CD14-positive monocyte (primary cell): ENCODE measurements at regions not wholly inside any gene's neighbourhood (a gene's known extent, or its start where the extent isn't known, plus 50 kb on each side); places are given as distances from the start of the nearest gene placed in this dataset.

Experiments
- DNase-seq, 3 donors: peaks; one replicate each; pipeline ENCODE4 v3.0.0-alpha.2; 2011 to 2022
- H2AFZ ChIP-seq: 2 replicates; pipeline ENCODE4 v1.6.0; 2012; ENCODE audit warnings: mild to moderate bottlenecking, low read depth, low read length, inconsistent platforms; ENCODE audit not compliant: insufficient read depth, poor library complexity, severe bottlenecking
- H3K27ac ChIP-seq, 2 donors: 1 replicate in 1 of 2; 2 replicates in 1 of 2; pipeline ENCODE4 v1.5.1; 2012 to 2013; ENCODE audit warnings: low read length in 2 of 2, control low read depth in 1 of 2, inconsistent platforms in 1 of 2, low read depth in 1 of 2, mild to moderate bottlenecking in 1 of 2
- H3K27me3 ChIP-seq, 2 donors: one replicate each; pipeline versions ENCODE4 v1.6.0 to v1.6.1; 2011 to 2013; ENCODE audit warnings: low read length in 2 of 2; ENCODE audit not compliant: control insufficient read depth in 2 of 2, insufficient read depth in 2 of 2
- H3K36me3 ChIP-seq, 2 donors: replicated peaks in 1 of 2; 1 replicate in 1 of 2; 2 replicates in 1 of 2; pipeline versions ENCODE4 v1.5.1 to v1.6.1; 2012 to 2013; ENCODE audit warnings: low read length in 2 of 2, control low read depth in 1 of 2, inconsistent platforms in 1 of 2, mild to moderate bottlenecking in 1 of 2; ENCODE audit not compliant: insufficient read depth in 2 of 2, control insufficient read depth in 1 of 2
- H3K4me1 ChIP-seq, 2 donors: 1 replicate in 1 of 2; 2 replicates in 1 of 2; pipeline versions ENCODE4 v1.5.1 to v1.6.1; 2012 to 2013; ENCODE audit warnings: low read length in 2 of 2, control low read depth in 1 of 2, inconsistent platforms in 1 of 2, mild to moderate bottlenecking in 1 of 2, moderate library complexity in 1 of 2; ENCODE audit not compliant: insufficient read depth in 2 of 2, control insufficient read depth in 1 of 2
- H3K4me2 ChIP-seq: replicated peaks from 2 replicates; pipeline ENCODE3; 2012; ENCODE audit warnings: low read length, moderate library complexity, mild to moderate bottlenecking; ENCODE audit not compliant: poor library complexity, severe bottlenecking; ENCODE audit errors: extremely low read depth
- H3K4me3 ChIP-seq, 3 experiments: fragments of 200-600 bp in 1 of 3; sonication (generic) in 1 of 3; replicated peaks in 1 of 3; 1 replicate in 2 of 3; 2 replicates in 1 of 3; pipeline ENCODE4 v1.5.1; 2011 to 2013; ENCODE audit warnings: low read length in 3 of 3, mild to moderate bottlenecking in 3 of 3, control low read depth in 2 of 3, low read depth in 2 of 3, inconsistent platforms in 1 of 3, moderate library complexity in 1 of 3
- H3K79me2 ChIP-seq: 2 replicates; pipeline ENCODE4 v1.6.0; 2012; ENCODE audit warnings: mild to moderate bottlenecking, control low read depth, inconsistent platforms, low read length, moderate library complexity; ENCODE audit not compliant: insufficient read depth
- H3K9ac ChIP-seq: 2 replicates; pipeline ENCODE4 v1.6.0; 2017; ENCODE audit warnings: low read length, mild to moderate bottlenecking; ENCODE audit not compliant: insufficient read depth, poor library complexity, severe bottlenecking
- H3K9me3 ChIP-seq, 2 donors: replicated peaks in 1 of 2; 1 replicate in 1 of 2; 2 replicates in 1 of 2; pipeline versions ENCODE4 v1.5.1 to v1.6.1; 2012 to 2013; ENCODE audit warnings: low read length in 2 of 2, control low read depth in 1 of 2; ENCODE audit not compliant: control insufficient read depth in 1 of 2, insufficient read depth in 1 of 2
- H4K20me1 ChIP-seq: 2 replicates; pipeline ENCODE4 v1.6.0; 2012; ENCODE audit warnings: mild to moderate bottlenecking, low read length, control low read depth, moderate library complexity; ENCODE audit not compliant: insufficient read depth
- H3K27ac Mint-ChIP-seq, 7 donors: one replicate each; pipeline ENCODE4 v1.8.0; 2020; ENCODE audit warnings: mild to moderate bottlenecking in 7 of 7, mixed read lengths in 7 of 7, moderate library complexity in 6 of 7, inconsistent platforms in 2 of 7
- H3K27me3 Mint-ChIP-seq, 3 donors: one replicate each; pipeline ENCODE4 v1.8.0; 2021 to 2022; ENCODE audit warnings: low read depth in 3 of 3, mild to moderate bottlenecking in 3 of 3, mixed read lengths in 3 of 3, moderate library complexity in 3 of 3, inconsistent platforms in 1 of 3
- H3K36me3 Mint-ChIP-seq, 2 donors: one replicate each; pipeline ENCODE4 v1.8.0; 2020; ENCODE audit warnings: mixed read lengths in 2 of 2, inconsistent platforms in 1 of 2, mild to moderate bottlenecking in 1 of 2
- H3K4me1 Mint-ChIP-seq: one replicate; pipeline ENCODE4 v1.8.0; 2020; ENCODE audit warnings: mild to moderate bottlenecking, mixed read lengths
- H3K4me3 Mint-ChIP-seq, 2 donors: one replicate each; pipeline ENCODE4 v1.8.0; 2020; ENCODE audit warnings: mild to moderate bottlenecking in 2 of 2, mixed read lengths in 2 of 2, moderate library complexity in 1 of 2
- H3K9me3 Mint-ChIP-seq, 7 donors: one replicate each; pipeline ENCODE4 v1.8.0; 2020 to 2022; ENCODE audit warnings: mixed read lengths in 7 of 7, mild to moderate bottlenecking in 6 of 7, moderate library complexity in 6 of 7, inconsistent platforms in 2 of 7
- CTCF ChIP-seq: fragments of 200-600 bp; IDR thresholded peaks from one replicate; pipeline ENCODE4 v1.8.0; 2022; ENCODE audit warnings: antibody characterized with exemption, mild to moderate bottlenecking
- WGBS: methylation state at CpG from one replicate; pipeline ENCODE4 v1.1.5; 2013; ENCODE audit warnings: missing lambda C conversion rate; ENCODE audit not compliant: insufficient coverage; 5-methylcytosine and 5-hydroxymethylcytosine counted together
- intact Hi-C, 2 donors: fragments of 100-400 bp; cut with micrococcal nuclease; formaldehyde crosslinking; loops; one replicate each; pipeline versions ENCODE4 v1.15.0 to v1.15.1; 2023

- no peaks in the 10 kb centered on the region for H3K79me2 ChIP-seq
- no peak overlapping the region for H3K4me3 ChIP-seq
- peak; percentile 7 to 35 (median 18) for DNase-seq
- intact Hi-C loops: no loop called here
- Mint-ChIP-seq H3K4me3 (no peak overlapping the region), H3K27ac (no peak overlapping the region), H3K27me3 (peaks cover 0 to 2% (median 0%) of the 10 kb centered on the region in 3 donors), H3K36me3 (no peaks in the 10 kb centered on the region), H3K4me1 (peaks cover 4% of the 10 kb centered on the region), H3K9me3 (no peaks in the 10 kb centered on the region)
- H4K20me1 ChIP-seq: no peaks in the 10 kb centered on the region
- H3K4me2 ChIP-seq: no peak overlapping the region
- no peaks in the 10 kb centered on the region for H3K27me3 ChIP-seq
- H3K4me1 ChIP-seq: no peaks in the 10 kb centered on the region
- H3K36me3 ChIP-seq: no peaks in the 10 kb centered on the region
- H2AFZ ChIP-seq: no peak overlapping the region
- no peak for TF ChIP-seq CTCF
- H3K9me3 ChIP-seq: no peaks in the 10 kb centered on the region
- H3K9ac ChIP-seq: no peak overlapping the region
- no peak overlapping the region for H3K27ac ChIP-seq
Measured at GRCh38 chr10:60513281-60513680, 123.6 kb upstream of the ANK3 start.

- Histone ChIP-seq H3K4me1 (no peaks in the 10 kb centered on the region), H4K20me1 (no peaks in the 10 kb centered on the region), H3K36me3 (no peaks in the 10 kb centered on the region), H3K4me2 (no peak overlapping the region), H2AFZ (peak overlapping the region; percentile 1), H3K4me3 (no peak overlapping the region), H3K27ac (no peak overlapping the region), H3K79me2 (no peaks in the 10 kb centered on the region), H3K9me3 (no peaks in the 10 kb centered on the region), H3K27me3 (no peaks in the 10 kb centered on the region), H3K9ac (no peak overlapping the region)
- H3K27me3 Mint-ChIP-seq: peaks cover 0 to 2% (median 0%) of the 10 kb centered on the region in 3 donors
- peak overlapping the region in 1 of 7 donors; percentile 50 for H3K27ac Mint-ChIP-seq
- no CpG with 5 or more reads among the region's 2 CpGs for WGBS
- DNase-seq: no peak
- H3K4me1 Mint-ChIP-seq: peaks cover 4% of the 10 kb centered on the region
- no peak for TF ChIP-seq CTCF
- intact Hi-C loops: no loop called here
- no peak overlapping the region for H3K4me3 Mint-ChIP-seq
- H3K36me3 Mint-ChIP-seq: no peaks in the 10 kb centered on the region
- H3K9me3 Mint-ChIP-seq: no peaks in the 10 kb centered on the region
Measured at GRCh38 chr10:60511477-60512229, 122.0 kb upstream of the ANK3 start.
